Calu3 (cell line): ENCODE measurements at regions not wholly inside any gene's neighbourhood (a gene's known extent, or its start where the extent isn't known, plus 50 kb on each side); places are given as distances from the start of the nearest gene placed in this dataset.

Experiments used
- BruUV-seq: library from RNA; stranded (reverse); fragments of 400-500 nt; replicated peaks from 2 replicates; lab custom pipeline; 2021; lab: Mats Ljungman, UMichigan
- CTCF ChIA-PET: fragments of 300-600 bp; sonication (Branson Sonifier 250); formaldehyde crosslinking; loops from one replicate; lab custom pipeline; 2022; ENCODE audit warnings: antibody characterized with exemption; lab: Charles Lee
- DNase-seq: peaks from one replicate; pipeline ENCODE4 v3.0.0; 2022
- H3K27ac Mint-ChIP-seq: one replicate; pipeline ENCODE4 v1.8.0; 2022; ENCODE audit warnings: mixed read lengths; ENCODE audit not compliant: unreplicated experiment
- H3K27me3 Mint-ChIP-seq: one replicate; pipeline ENCODE4 v1.8.0; 2022; ENCODE audit warnings: mixed read lengths; ENCODE audit not compliant: unreplicated experiment
- H3K36me3 Mint-ChIP-seq: one replicate; pipeline ENCODE4 v1.8.0; 2022; ENCODE audit warnings: mild to moderate bottlenecking, moderate library complexity, mixed read lengths; ENCODE audit not compliant: insufficient read depth, unreplicated experiment
- H3K4me1 Mint-ChIP-seq: one replicate; pipeline ENCODE4 v1.8.0; 2022; ENCODE audit warnings: mild to moderate bottlenecking, low read depth, mixed read lengths; ENCODE audit not compliant: unreplicated experiment
- H3K4me3 Mint-ChIP-seq: one replicate; pipeline ENCODE4 v1.8.0; 2022; ENCODE audit warnings: mild to moderate bottlenecking, low read depth, moderate library complexity, mixed read lengths; ENCODE audit not compliant: unreplicated experiment
- H3K9me3 Mint-ChIP-seq: one replicate; pipeline ENCODE4 v1.8.0; 2022; ENCODE audit warnings: low read depth, mixed read lengths; ENCODE audit not compliant: unreplicated experiment
- CTCF ChIP-seq: fragments of 200-600 bp; IDR thresholded peaks from one replicate; pipeline ENCODE4 v1.8.0; 2022; ENCODE audit warnings: antibody characterized with exemption; ENCODE audit not compliant: unreplicated experiment
- intact Hi-C: fragments of 100-400 bp; cut with micrococcal nuclease; formaldehyde crosslinking; loops from one replicate; pipeline ENCODE4 v1.10.0; 2022; ENCODE audit not compliant: unreplicated experiment

- Mint-ChIP-seq H3K4me3 (peak overlapping the region; percentile 4), H3K4me1 (peaks cover 38% of the 10 kb centered on the region), H3K27ac (peak overlapping the region; percentile 80), H3K9me3 (no peaks in the 10 kb centered on the region), H3K27me3 (no peaks in the 10 kb centered on the region), H3K36me3 (no peaks in the 10 kb centered on the region)
- TF ChIP-seq CTCF: no peak
- intact Hi-C loops: no loop called here
- CTCF ChIA-PET: interaction anchor here (0.7 kb wide), 1 partner anchor 804 kb away, joined by 4 read pairs; no protein-coding TSS in a partner anchor
- no peak for DNase-seq
- no TSS peak for BruUV-seq
These were observed 1323.5 kb upstream of the TMEFF2 start for GRCh38 chr2:193518041-193518817.

- Mint-ChIP-seq H3K36me3 (no peaks in the 10 kb centered on the region), H3K9me3 (no peaks in the 10 kb centered on the region), H3K4me1 (peaks cover 38% of the 10 kb centered on the region), H3K27me3 (no peaks in the 10 kb centered on the region), H3K4me3 (no peak overlapping the region), H3K27ac (peak overlapping the region; percentile 80)
- DNase-seq: no peak
- TF ChIP-seq CTCF: no peak
- intact Hi-C loops: no loop called here
- CTCF ChIA-PET: no interaction called here
- BruUV-seq: no TSS peak
These were observed 1322.9 kb upstream of the TMEFF2 start for GRCh38 chr2:193517615-193518014.

- no peak for DNase-seq
- Mint-ChIP-seq H3K4me3 (no peak overlapping the region), H3K9me3 (no peaks in the 10 kb centered on the region), H3K36me3 (no peaks in the 10 kb centered on the region), H3K27ac (no peak overlapping the region), H3K27me3 (no peaks in the 10 kb centered on the region), H3K4me1 (no peaks in the 10 kb centered on the region)
- TF ChIP-seq CTCF: no peak
- intact Hi-C loops: no loop called here
- CTCF ChIA-PET: no interaction called here
- BruUV-seq: no TSS peak
These were observed 1311.3 kb upstream of the TMEFF2 start for GRCh38 chr2:193506035-193506434.

- BruUV-seq: no TSS peak
- H3K9me3 Mint-ChIP-seq: no peaks in the 10 kb centered on the region
- DNase-seq: no peak
- H3K27me3 Mint-ChIP-seq: no peaks in the 10 kb centered on the region
- H3K4me1 Mint-ChIP-seq: no peaks in the 10 kb centered on the region
- TF ChIP-seq CTCF: no peak
- CTCF ChIA-PET: no interaction called here
- no peak overlapping the region for H3K4me3 Mint-ChIP-seq
- intact Hi-C loops: no loop called here
- no peak overlapping the region for H3K27ac Mint-ChIP-seq
- no peaks in the 10 kb centered on the region for H3K36me3 Mint-ChIP-seq
These were observed 1310.9 kb upstream of the TMEFF2 start for GRCh38 chr2:193505620-193506019.
